AML-193 (cell line): ENCODE measurements at regions not wholly inside any gene's neighbourhood (a gene's known extent, or its start where the extent isn't known, plus 50 kb on each side); places are given as distances from the start of the nearest gene placed in this dataset.
"Not testable (repeated sequence)": the region's sequence is repeated elsewhere in the genome, so short reads cannot be mapped to it uniquely, and the experiment has no call there.

Experiments
- DNase-seq, 2 experiments: peaks; one replicate each; lab custom pipeline; 2025; lab: John Stamatoyannopoulos, UW

DNA sequence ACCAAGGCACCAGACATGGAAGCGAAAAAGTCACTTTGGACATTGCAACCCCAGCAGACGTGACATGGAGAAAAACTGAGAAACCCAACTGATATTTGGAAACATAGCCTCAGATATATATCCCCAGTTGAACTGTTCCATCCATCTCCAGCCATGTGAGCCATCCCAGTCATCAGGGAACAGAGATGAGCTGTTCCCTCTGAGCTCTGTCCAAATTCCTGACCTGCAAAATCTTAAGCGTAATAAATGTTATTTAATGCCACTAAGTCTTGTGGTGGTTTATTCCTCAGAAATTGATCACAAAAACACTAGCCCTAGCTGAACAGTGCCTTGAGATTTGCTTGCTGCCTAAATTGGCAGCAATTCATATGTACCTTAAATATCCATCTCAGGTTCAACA, 182.8 kb downstream of the NRP2 start:
- no peak for DNase-seq

DNA sequence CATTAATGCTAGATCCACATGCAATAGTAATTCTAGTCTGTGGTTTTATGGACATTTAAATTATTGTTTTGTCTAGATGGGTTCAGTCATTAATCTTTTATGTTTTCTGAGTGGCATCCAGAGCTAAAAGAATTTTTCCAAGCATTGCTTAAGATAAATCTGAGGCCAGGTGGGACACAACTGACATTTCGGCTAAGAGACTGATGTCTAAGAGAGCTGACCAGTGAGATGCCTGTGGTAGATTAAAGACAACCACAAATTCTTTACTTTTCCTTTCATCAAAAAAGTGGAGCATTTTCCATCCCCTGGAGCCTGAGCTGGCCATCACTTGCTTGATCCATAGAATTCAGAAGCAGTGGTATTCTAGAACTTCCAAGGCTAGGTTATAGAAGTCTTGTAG, 182.2 kb downstream of the NRP2 start:
- DNase-seq = no peak

DNA sequence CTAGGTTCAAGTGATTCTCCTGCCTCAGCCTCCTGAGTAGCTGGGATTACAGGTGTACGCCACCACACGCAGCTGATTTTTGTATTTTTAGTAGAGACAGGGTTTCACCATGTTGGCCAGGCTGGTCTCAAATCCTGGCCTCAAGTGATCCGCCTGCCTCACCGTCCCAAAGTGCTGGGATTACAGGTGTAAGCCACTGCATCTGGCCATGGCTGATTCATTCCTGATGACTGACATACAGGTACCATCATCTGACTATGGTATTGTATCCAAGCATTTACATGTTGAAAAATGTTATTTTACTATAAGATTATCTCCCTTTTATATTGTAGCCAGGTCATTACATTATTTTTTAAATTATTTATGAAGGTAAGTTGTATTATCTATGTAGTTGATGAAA, 180.5 kb downstream of the NRP2 start:
- DNase-seq = not testable (repeated sequence)

DNA sequence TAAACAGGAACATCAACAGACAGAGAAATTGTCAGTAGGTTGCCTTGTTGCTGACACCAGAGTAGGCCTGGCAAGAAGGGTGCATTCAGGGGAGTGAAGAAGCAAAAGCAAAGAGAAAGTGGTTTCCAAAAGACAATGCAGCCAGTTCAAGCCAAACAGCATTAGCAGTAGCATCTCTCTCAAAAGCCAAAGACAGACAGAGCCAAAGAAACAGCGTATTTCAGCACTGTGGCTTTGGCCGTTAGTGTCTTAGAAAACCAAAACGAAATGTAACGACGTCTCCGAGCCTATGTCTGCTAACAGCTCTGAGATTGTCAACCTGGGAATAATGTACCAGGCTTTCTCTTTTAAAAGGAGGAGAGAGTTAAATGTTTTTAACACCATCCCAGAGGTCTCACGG, 178.6 kb downstream of the NRP2 start:
- no peak for DNase-seq

DNA sequence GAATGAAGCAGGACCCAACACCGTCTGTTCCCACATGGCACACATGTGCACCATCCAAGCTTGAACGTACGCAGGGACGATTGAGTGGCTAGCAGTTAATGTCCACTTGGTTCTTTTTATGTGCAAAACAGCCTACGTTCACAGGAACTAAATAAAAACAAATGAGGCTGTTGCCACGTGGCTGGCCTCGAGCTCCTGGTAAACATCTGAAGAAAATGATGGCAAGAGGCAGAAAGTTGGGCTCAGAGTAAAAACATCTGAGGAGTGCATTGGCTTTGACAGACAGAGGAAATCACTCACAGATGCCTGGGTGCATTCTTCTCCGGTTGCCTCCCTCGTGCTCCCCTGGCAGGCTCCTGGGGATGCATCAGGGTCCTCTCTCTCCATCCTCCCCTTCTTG, 177.9 kb downstream of the NRP2 start:
- no peak for DNase-seq

DNA sequence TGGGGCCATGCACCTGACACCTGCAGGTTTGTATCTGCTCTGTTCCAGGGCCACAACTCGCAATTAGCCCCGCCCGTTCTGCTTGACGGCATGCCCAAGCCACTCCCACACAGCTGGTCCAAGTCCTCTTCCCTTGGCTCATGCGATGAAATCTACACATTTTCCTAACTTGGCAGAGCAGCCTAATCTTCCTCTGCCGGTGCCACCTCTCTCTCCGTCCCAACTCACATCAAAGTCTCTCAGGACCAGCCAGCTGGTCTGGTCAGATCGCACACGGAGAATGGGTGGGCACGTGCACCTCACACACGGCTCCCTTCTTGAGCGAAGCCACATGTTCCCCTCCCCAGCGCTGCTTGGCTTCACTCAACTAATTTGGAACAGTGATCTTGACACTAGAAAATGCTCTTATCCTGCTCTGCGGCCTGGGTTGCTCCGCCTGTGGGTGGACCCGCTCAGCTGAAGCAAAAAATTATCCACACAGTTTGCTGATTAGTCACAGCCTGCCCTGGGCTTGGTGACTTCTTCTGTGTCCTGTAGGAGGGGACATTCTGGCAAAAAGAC, 176.7 kb downstream of the NRP2 start:
- DNase-seq = no peak

DNA sequence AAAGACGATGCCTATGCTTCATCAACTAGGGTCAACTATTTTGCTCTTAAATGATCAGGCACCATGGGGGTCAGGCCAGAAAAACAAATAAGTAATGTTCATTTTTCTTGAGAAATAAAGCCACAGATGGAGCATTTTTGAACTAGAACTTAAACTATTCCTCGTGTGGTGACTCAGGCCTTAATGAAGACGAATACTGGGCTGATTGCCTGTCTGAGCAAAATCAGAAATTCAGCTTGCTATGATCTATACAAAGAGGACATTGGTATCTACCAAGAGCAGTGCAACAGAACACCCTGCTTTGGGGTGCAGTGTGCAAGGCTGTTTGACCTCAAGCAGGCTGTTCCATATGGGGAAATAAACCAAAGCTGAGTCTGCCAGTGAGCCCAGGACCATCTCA, 176.0 kb downstream of the NRP2 start:
- DNase-seq = no peak

DNA sequence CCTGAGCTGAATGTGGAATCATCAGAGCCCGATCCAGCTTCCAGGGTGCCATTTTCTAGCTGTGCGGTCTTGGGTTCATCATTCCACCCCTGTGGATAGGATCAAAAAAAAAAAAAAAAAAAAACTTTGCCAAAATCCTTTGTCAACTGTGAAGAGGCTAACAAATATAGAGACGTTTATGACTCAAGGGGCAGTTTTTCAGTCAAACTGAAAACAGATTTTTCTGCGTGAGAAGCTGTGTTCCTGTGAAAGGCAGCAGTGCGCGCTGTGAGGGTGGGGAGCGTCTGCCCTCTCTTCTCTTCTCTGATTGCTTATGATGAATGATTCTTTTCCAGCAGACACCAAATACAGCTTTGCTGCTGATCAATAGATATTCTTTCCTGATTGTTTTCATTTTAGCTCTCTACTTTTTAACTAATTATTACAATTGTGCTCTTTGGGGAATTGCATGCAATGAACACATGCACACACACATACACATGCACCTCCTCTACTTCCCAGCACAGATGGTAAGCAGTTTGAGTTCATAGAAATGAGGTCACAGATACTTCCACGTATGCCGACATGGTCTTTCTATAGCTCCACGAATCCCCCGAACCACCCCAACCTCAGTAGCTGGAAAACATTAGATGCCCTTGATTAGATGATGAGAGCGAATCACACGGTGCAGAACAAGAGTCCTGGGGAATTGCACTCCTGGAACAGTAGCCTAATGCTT, 175.4 kb downstream of the NRP2 start:
- no peak for DNase-seq

DNA sequence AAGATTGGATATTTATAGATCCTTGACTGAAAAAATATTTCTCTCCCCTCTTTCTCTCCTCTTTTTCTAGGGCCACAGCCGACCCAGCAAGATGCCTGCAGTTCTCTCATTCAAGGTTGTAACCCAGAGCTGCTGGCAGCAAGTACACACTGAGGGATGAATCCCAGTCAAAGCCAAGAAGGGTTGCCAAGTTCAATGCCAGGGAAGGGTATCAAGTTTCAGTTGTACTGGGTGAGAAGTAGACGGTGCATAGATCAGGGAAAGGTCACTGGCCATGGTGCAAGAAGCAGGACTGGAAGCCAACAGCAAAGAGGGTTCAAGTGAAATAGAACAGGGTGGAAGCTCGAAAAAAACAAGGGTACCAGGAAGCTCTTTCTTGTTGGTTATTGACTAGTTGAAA, 170.2 kb downstream of the NRP2 start:
- DNase-seq = no peak

DNA sequence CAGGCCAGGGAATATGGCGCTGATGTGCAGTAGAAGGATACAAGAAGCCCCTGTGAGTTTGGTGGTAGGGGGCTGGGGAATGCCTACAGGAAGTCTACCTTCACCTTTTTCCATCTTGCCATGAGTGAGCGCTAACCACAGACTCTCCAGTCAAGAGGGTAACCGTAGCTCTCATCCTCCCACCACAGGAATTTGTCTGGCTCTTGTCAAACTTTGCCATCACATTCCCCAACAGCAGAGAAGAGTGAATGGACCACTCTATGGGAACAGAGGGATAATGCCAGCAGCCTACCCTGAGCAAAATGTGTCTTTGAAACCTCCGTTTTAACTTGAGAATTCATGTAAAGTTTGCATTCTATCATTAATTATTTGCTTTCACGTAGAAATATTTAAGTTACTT, 168.3 kb downstream of the NRP2 start:
- DNase-seq = no peak

DNA sequence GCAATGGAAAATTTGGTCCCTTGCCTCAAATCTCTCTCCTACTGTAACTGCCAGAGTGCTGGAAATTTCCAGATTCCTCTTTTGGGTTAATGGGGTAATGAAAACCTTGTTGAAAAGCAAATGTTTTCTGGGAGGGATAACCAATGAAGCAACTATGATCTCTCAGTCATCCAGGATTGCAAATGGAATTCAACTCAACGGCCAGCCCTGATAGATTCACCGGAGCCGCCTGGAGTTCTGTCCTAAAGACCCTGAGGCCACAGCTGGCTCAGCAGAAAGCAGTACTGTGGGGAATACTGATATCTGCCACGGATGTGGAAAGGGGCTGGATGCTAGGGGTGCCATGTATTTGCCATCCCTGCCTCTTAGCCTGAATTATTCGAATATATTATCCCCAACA, 167.8 kb downstream of the NRP2 start:
- no peak for DNase-seq

DNA sequence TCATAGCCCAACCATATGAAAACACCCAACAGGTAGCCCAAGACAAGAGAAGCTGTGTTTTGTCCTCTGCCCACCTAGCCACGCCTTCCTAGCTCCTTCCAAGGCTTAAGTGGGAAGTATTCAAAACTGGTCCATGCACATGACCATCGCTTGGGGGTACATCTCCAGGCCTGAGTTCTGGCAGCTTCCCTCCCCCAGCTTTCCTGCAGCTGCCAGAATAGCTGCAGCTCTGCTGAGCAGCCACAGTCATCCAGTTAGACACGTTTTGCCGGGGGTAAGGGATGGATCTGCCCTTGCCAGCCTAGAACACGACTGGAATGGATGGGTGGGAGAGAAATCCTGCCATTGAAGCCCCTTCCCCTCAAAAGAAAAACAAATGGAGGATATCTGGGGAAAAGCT, 166.8 kb downstream of the NRP2 start:
- DNase-seq = no peak

DNA sequence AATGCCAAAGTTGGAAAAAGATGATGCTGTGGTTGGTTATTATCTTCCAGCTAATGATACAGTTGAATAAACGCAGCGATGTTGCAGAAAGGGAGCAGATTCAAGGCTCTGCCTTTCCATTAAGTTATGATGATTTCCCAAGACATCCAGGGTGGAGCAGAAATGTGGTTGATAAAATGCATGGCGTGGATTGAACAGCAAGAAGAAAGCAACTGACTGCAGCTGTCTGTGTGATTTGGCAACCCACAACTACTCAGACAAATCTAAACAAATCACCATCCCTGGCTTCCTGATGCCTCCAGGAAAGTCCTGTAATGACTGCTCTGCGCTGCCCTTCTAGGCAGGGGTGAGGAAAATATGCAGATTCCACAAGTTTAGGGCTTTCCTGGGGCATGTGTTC, 166.3 kb downstream of the NRP2 start:
- DNase-seq = no peak
